Neural cell (in vitro differentiated cells): ENCODE measurements at regions not wholly inside any gene's neighbourhood (a gene's known extent, or its start where the extent isn't known, plus 50 kb on each side); places are given as distances from the start of the nearest gene placed in this dataset.

Experiments
- H2AFZ ChIP-seq: fragments of 200-600, 300-800 bp; sonication (generic), shearing (Covaris generic); 2 replicates; pipeline ENCODE4 v1.6.0; 2014; ENCODE audit warnings: low read depth, mild to moderate bottlenecking, antibody characterized with exemption, low read length, moderate library complexity
- H3F3A ChIP-seq: fragments of 200-600 bp; shearing (Covaris generic); 2 replicates; pipeline ENCODE4 v1.6.1; 2016; ENCODE audit warnings: mild to moderate bottlenecking, moderate library complexity, mixed read lengths, antibody characterized with exemption, low read length; ENCODE audit not compliant: insufficient read depth, poor library complexity, severe bottlenecking
- H3K27ac ChIP-seq: fragments of 200-600, 300-800 bp; sonication (generic), shearing (Covaris generic); 2 replicates; pipeline ENCODE4 v1.5.1; 2014; ENCODE audit warnings: mild to moderate bottlenecking, low read length, moderate library complexity
- H3K27me3 ChIP-seq: fragments of 300-800, 200-600 bp; sonication (generic), shearing (Covaris generic); 2 replicates; pipeline ENCODE4 v1.6.0; 2014; ENCODE audit warnings: mild to moderate bottlenecking, low read depth, low read length, moderate library complexity; ENCODE audit not compliant: insufficient read depth
- H3K36me3 ChIP-seq: fragments of 300-800, 200-600 bp; sonication (generic), shearing (Covaris generic); 2 replicates; pipeline ENCODE4 v1.5.1; 2014; ENCODE audit warnings: mild to moderate bottlenecking, antibody characterized with exemption, low read length, moderate library complexity; ENCODE audit not compliant: insufficient read depth
- H3K4me2 ChIP-seq: fragments of 300-800, 200-600 bp; sonication (generic), shearing (Covaris generic); 2 replicates; pipeline ENCODE4 v1.6.0; 2014; ENCODE audit warnings: mild to moderate bottlenecking, low read length
- H3K4me3 ChIP-seq: fragments of 300-800, 200-600 bp; sonication (generic), shearing (Covaris generic); 2 replicates; pipeline ENCODE4 v1.5.1; 2014; ENCODE audit warnings: mild to moderate bottlenecking, low read length, moderate library complexity
- H3K79me2 ChIP-seq: fragments of 200-600 bp; shearing (Covaris generic); replicated peaks from 2 replicates; pipeline ENCODE4 v1.6.0; 2014; ENCODE audit warnings: mild to moderate bottlenecking, low read length, moderate library complexity; ENCODE audit not compliant: insufficient read depth
- H3K9ac ChIP-seq: fragments of 300-800, 200-600 bp; sonication (generic), shearing (Covaris generic); 2 replicates; pipeline ENCODE4 v1.6.1; 2016; ENCODE audit warnings: mild to moderate bottlenecking, low read length, mixed read lengths
- H3K9me2 ChIP-seq: fragments of 200-600 bp; shearing (Covaris generic); 2 replicates; pipeline ENCODE4 v1.6.1; 2016; ENCODE audit warnings: mild to moderate bottlenecking, low read length, mixed read lengths; ENCODE audit not compliant: insufficient read depth
- H3K9me3 ChIP-seq: fragments of 200-600, 300-800 bp; sonication (generic), shearing (Covaris generic); 2 replicates; pipeline ENCODE4 v1.6.1; 2016; ENCODE audit warnings: mild to moderate bottlenecking, mixed run types, low read length, moderate library complexity, mixed read lengths
- H4K20me1 ChIP-seq: fragments of 200-600 bp; shearing (Covaris generic); 2 replicates; pipeline ENCODE4 v1.6.1; 2016; ENCODE audit warnings: mild to moderate bottlenecking, mixed run types; ENCODE audit not compliant: insufficient read depth
- EP300 ChIP-seq: fragments of 450-650 bp; conservative IDR thresholded peaks from 2 replicates; pipeline ENCODE4 v1.6.1; 2014; ENCODE audit warnings: antibody characterized with exemption, mild to moderate bottlenecking, moderate library complexity; ENCODE audit not compliant: poor library complexity, severe bottlenecking
- EZH2 ChIP-seq: fragments of 200-600, 300-800 bp; shearing (Covaris generic), sonication (generic); IDR thresholded peaks from 2 replicates; pipeline ENCODE4 v1.6.1; 2014; ENCODE audit warnings: antibody characterized with exemption, low read length, borderline replicate concordance, mild to moderate bottlenecking; ENCODE audit not compliant: insufficient read depth, poor library complexity, severe bottlenecking
- MXI1 ChIP-seq: fragments of 450-650 bp; conservative IDR thresholded peaks from 2 replicates; pipeline ENCODE4 v1.6.1; 2014; ENCODE audit warnings: antibody characterized with exemption, mild to moderate bottlenecking; ENCODE audit not compliant: poor library complexity, severe bottlenecking
- POLR2AphosphoS5 ChIP-seq: IDR thresholded peaks from 2 replicates; pipeline ENCODE4 v1.6.1; 2012
- RAD21 ChIP-seq: fragments of 450-650 bp; conservative IDR thresholded peaks from 2 replicates; pipeline ENCODE4 v1.6.1; 2014; ENCODE audit warnings: antibody characterized with exemption, mild to moderate bottlenecking, moderate library complexity
- SMC3 ChIP-seq: fragments of 450-650 bp; conservative IDR thresholded peaks from 2 replicates; pipeline ENCODE4 v1.6.1; 2014; ENCODE audit warnings: antibody characterized with exemption, mild to moderate bottlenecking, moderate library complexity; ENCODE audit not compliant: poor library complexity
- TAF1 ChIP-seq: IDR thresholded peaks from 2 replicates; pipeline ENCODE4 v1.6.1; 2012; ENCODE audit warnings: low read depth
- TF ChIP-seq, protein P1 (sequence below): IDR thresholded peaks from 2 replicates; pipeline ENCODE4 v1.6.1; 2012; ENCODE audit warnings: borderline replicate concordance
- TF ChIP-seq, protein P2 (sequence below): fragments of 450-650 bp; IDR thresholded peaks from 2 replicates; pipeline ENCODE4 v1.5.1; 2014; ENCODE audit warnings: antibody characterized with exemption, mild to moderate bottlenecking, moderate library complexity; ENCODE audit not compliant: poor library complexity, severe bottlenecking

DNA sequence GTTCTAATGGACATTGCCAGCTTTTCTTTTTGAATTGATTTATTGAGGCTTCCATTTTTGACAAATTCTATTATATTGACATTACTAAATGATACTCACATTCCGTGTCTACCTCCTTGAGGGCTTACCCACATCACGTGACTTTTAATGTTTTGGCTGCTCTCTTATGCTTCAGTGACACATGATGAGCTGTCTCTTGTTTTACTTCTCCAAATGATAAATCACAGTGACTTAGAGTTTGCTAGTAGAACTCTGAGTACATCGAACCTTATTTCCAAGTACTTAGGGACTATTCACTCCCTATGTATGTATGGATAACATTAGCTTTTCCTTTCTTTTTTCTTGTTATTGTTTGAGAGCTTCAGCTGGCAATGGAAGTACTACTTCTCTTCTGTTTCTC is 169.8 kb upstream of the KCNN2 start:
- no peak overlapping the region for H3K4me2 ChIP-seq
- H3K9me2 ChIP-seq: no peaks in the 10 kb centered on the region
- H3K36me3 ChIP-seq: no peaks in the 10 kb centered on the region
- no peaks in the 10 kb centered on the region for H4K20me1 ChIP-seq
- no peak overlapping the region for H3K9ac ChIP-seq
- H3K27me3 ChIP-seq: no peaks in the 10 kb centered on the region
- H3K9me3 ChIP-seq: no peaks in the 10 kb centered on the region
- no peaks in the 10 kb centered on the region for H3F3A ChIP-seq
- no peaks in the 10 kb centered on the region for H3K79me2 ChIP-seq
- no peak overlapping the region for H2AFZ ChIP-seq
- TF ChIP-seq, protein P1, sequence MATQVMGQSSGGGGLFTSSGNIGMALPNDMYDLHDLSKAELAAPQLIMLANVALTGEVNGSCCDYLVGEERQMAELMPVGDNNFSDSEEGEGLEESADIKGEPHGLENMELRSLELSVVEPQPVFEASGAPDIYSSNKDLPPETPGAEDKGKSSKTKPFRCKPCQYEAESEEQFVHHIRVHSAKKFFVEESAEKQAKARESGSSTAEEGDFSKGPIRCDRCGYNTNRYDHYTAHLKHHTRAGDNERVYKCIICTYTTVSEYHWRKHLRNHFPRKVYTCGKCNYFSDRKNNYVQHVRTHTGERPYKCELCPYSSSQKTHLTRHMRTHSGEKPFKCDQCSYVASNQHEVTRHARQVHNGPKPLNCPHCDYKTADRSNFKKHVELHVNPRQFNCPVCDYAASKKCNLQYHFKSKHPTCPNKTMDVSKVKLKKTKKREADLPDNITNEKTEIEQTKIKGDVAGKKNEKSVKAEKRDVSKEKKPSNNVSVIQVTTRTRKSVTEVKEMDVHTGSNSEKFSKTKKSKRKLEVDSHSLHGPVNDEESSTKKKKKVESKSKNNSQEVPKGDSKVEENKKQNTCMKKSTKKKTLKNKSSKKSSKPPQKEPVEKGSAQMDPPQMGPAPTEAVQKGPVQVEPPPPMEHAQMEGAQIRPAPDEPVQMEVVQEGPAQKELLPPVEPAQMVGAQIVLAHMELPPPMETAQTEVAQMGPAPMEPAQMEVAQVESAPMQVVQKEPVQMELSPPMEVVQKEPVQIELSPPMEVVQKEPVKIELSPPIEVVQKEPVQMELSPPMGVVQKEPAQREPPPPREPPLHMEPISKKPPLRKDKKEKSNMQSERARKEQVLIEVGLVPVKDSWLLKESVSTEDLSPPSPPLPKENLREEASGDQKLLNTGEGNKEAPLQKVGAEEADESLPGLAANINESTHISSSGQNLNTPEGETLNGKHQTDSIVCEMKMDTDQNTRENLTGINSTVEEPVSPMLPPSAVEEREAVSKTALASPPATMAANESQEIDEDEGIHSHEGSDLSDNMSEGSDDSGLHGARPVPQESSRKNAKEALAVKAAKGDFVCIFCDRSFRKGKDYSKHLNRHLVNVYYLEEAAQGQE: no peak
- TF ChIP-seq SMC3: no peak
- TF ChIP-seq POLR2AphosphoS5: no peak
- TF ChIP-seq EZH2: no peak
- TF ChIP-seq, protein P2, sequence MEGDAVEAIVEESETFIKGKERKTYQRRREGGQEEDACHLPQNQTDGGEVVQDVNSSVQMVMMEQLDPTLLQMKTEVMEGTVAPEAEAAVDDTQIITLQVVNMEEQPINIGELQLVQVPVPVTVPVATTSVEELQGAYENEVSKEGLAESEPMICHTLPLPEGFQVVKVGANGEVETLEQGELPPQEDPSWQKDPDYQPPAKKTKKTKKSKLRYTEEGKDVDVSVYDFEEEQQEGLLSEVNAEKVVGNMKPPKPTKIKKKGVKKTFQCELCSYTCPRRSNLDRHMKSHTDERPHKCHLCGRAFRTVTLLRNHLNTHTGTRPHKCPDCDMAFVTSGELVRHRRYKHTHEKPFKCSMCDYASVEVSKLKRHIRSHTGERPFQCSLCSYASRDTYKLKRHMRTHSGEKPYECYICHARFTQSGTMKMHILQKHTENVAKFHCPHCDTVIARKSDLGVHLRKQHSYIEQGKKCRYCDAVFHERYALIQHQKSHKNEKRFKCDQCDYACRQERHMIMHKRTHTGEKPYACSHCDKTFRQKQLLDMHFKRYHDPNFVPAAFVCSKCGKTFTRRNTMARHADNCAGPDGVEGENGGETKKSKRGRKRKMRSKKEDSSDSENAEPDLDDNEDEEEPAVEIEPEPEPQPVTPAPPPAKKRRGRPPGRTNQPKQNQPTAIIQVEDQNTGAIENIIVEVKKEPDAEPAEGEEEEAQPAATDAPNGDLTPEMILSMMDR: no peak
- H3K4me3 ChIP-seq: no peak overlapping the region
- no peak overlapping the region for H3K27ac ChIP-seq

DNA sequence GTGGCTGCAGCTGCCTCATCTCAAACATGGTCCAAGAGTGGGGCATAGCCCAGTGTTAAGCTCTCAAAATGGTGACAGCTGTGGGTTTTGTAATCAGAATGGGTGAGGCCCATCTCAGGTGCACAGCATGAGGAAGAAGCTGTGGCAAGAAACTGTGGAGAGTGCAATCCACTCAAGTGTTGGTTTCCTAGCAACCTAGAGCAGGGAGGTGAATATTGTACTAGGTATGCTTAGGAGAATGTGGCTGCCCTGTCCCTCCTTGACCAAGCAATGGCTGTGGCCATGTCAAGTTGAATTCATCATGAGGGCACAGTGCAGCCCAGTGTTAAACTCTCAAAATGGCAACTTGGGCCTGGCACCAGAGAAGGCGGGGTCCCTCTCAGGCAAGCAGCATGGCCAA is 160.5 kb upstream of the KCNN2 start:
- no peak for TF ChIP-seq MXI1
- TF ChIP-seq, protein P1: no peak
- no peak for TF ChIP-seq TAF1
- TF ChIP-seq POLR2AphosphoS5: no peak
- TF ChIP-seq RAD21: no peak
- TF ChIP-seq EZH2: no peak
- no peak for TF ChIP-seq EP300
- Histone ChIP-seq H3K27me3 (no peaks in the 10 kb centered on the region), H3K4me3 (no peak overlapping the region), H3K9ac (no peak overlapping the region), H3K9me3 (no peaks in the 10 kb centered on the region), H3K36me3 (no peaks in the 10 kb centered on the region), H3K4me2 (no peak overlapping the region), H3K27ac (no peak overlapping the region), H3K9me2 (no peaks in the 10 kb centered on the region), H2AFZ (no peak overlapping the region), H4K20me1 (no peaks in the 10 kb centered on the region), H3K79me2 (no peaks in the 10 kb centered on the region), H3F3A (no peaks in the 10 kb centered on the region)
